ENCODE measurements at regions not wholly inside any gene's neighbourhood (a gene's known extent, or its start where the extent isn't known, plus 50 kb on each side); places are given as distances from the start of the nearest gene placed in this dataset.

DNA sequence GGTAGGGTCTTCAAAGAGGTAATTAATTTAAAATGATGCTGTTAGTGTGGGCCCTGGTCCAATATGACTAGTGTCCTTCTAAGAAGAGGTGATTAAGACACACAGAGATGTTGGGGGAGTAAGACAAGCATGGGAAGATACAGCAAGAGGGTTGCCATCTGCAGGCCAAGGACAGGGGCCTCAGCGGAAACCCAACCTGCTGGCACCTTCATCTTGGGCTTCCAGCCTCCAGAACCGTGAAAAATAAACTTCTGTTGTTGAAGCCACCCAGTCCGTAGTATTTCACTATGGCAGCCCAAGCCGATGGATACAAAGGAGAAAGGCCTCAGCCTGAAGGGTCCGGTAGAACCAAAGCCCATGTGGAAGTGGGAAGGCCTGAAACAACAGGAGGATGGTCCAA, 161.7 kb upstream of the UBE2E1 start:
- Histone ChIP-seq H3K4me1 (ENCODE audit: insufficient read depth, low read length) (no peaks in the 10 kb centered on the region), H3K9me3 (ENCODE audit: low read depth, low read length) (no peaks in the 10 kb centered on the region), H3K4me3 (ENCODE audit: low read length) (no peak overlapping the region), H3K27me3 (ENCODE audit: insufficient read depth, low read length) (no peaks in the 10 kb centered on the region)

DNA sequence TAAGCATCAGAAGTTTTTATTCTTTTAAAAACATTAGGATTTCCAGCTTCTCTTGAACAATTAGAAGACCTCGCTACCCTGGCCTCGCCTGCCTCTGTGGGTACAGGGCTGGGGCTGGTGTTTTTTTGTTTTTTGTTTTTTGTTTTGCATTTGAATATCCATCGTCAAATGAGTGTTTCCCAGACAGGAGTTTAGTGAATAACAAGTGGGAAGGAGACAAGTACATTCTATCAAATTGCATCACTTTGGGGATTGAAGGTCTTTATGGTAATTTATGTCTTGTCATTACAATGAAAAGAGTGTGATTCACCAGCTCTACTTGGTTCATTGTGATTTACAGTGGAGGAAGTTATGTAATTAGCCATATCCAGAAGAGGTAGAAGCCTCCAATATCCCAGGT, 161.1 kb upstream of the UBE2E1 start:
- H3K4me3 ChIP-seq (ENCODE audit: low read length) = no peak overlapping the region
- no peaks in the 10 kb centered on the region for H3K9me3 ChIP-seq (ENCODE audit: low read depth, low read length)
- no peaks in the 10 kb centered on the region for H3K27me3 ChIP-seq (ENCODE audit: insufficient read depth, low read length)
- H3K4me1 ChIP-seq (ENCODE audit: insufficient read depth, low read length) = no peaks in the 10 kb centered on the region

DNA sequence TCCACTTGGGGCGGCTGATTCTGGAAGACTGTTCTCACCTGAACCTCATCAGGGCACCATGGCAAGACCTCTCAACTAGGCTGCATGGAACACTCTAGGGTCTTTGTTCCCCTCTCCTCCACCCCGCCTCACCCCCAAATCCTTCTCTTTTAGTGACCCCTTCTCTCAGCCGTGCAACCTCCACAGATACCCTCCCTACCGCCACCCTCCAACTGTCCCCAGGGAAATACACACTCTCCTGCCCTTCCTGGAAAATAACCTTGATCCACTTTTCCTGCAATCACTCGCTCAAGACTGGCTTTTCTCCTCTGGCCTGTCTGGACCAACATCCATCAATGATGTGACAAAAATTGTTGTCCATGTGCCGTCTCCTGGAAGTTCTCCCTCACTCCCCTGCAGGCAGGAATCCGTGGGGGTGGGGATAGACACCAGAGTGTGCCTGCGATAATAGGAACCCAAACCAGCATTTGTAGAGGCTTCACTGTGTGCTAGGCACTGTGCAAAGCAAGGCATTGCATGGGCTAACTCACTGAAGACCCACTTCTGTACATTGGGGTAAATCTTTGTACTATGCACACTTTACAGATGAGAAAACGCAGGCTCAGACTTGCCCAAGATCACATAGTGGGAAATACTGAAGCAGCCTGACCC, 160.1 kb upstream of the UBE2E1 start:
- Histone ChIP-seq H3K27me3 (ENCODE audit: insufficient read depth, low read length) (no peaks in the 10 kb centered on the region), H3K9me3 (ENCODE audit: low read depth, low read length) (no peaks in the 10 kb centered on the region), H3K4me3 (ENCODE audit: low read length) (no peak overlapping the region), H3K4me1 (ENCODE audit: insufficient read depth, low read length) (peaks cover 5% of the 10 kb centered on the region)

DNA sequence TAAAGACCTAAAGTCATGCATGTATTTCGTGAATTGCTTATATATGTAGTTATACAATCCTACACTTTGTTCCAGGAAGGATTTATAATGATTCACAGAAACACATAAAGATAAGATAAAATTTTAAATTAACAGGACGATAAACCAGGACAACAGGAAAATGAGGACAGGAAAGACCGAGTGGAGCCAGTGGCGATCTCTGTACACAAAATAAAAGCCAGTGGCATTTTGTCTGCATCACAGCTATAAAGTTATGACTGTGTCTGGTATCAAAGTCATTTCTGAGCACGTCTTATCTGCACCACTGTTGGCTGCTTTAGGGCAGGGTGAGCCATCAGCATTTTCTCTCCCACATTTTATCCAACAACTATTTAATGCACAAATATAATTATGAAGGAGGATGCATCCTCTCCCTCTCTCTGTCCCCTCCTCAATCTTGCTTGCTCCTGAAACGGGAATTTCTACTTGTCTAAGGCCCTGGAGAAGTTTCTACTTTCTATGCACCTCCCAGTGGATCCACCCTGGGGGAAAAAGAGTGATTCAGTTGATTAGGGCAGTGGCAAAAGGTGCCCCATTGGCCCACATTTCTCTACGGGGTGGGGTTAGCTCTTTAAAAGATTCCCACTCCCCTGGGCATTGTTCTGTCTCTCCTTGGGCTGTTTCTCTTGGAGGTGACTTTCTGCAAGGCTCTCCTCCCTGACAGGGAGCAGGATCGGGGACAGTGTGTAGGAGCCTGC, 159.4 kb upstream of the UBE2E1 start:
- Histone ChIP-seq H3K4me1 (ENCODE audit: insufficient read depth, low read length) (peaks cover 10% of the 10 kb centered on the region), H3K9me3 (ENCODE audit: low read depth, low read length) (no peaks in the 10 kb centered on the region), H3K27me3 (ENCODE audit: insufficient read depth, low read length) (no peaks in the 10 kb centered on the region), H3K4me3 (ENCODE audit: low read length) (no peak overlapping the region)

DNA sequence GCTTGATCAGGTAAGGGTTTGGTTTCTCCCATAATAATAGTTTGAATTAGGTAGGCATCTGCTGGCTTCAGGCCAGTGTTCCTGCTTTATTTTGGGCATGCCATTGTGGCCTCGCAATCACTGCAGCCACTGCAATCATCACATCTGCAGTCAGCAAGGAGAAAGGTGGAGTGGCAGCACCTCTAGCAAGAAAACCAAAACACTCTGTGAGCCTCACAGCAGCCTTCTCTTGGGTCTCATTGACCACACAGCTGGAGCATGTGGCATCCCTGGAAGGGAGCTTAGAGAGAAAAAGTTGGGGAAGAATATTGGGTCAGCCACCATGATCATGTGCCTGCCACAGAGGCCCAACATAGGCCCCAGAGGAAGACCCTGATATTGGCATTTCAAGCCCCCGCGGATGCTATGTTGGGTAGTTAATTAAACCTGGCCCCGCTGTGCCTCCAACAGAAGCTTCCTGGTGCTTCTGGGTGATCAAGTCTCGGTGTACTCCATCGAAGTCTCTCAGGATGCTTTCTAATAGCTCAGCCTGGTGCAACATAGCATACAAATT, 158.0 kb upstream of the UBE2E1 start:
- Histone ChIP-seq H3K4me1 (ENCODE audit: insufficient read depth, low read length) (peaks cover 10% of the 10 kb centered on the region), H3K4me3 (ENCODE audit: low read length) (no peak overlapping the region), H3K9me3 (ENCODE audit: low read depth, low read length) (no peaks in the 10 kb centered on the region), H3K27me3 (ENCODE audit: insufficient read depth, low read length) (no peaks in the 10 kb centered on the region)

DNA sequence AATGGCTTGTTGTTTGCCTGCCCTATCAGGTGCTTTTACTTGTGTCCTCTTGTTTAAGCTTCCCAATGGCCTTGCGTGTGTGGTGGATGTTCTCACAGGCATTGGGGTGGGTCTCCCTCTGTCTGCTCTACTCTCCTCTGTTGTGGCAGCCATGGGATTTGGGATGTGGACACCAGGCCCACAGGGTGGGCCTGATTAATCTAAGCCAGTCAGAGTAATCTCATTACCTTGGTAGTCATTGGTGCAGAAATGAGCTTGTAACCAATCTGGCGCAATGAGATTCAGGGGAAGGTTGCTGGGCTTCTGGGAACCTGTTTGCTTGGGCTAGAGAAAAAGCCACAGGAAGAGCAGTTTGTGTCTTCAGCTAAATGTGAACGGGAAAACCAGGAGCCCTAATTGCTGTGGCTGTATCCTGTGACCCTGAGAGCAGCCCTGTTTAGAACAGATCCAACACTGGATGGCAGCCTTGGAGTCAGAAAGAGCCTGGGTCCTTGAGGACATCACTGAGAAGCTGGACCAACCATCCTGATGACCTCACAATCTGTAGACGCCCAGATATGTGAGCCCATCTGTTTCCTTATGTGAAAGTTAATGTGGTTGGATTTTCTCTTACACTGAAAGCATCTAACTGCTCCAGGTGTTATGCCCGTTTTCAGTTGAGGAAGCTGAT, 157.3 kb upstream of the UBE2E1 start:
- Histone ChIP-seq H3K4me1 (ENCODE audit: insufficient read depth, low read length) (peaks cover 10% of the 10 kb centered on the region), H3K27me3 (ENCODE audit: insufficient read depth, low read length) (no peaks in the 10 kb centered on the region), H3K4me3 (ENCODE audit: low read length) (no peak overlapping the region), H3K9me3 (ENCODE audit: low read depth, low read length) (no peaks in the 10 kb centered on the region)

DNA sequence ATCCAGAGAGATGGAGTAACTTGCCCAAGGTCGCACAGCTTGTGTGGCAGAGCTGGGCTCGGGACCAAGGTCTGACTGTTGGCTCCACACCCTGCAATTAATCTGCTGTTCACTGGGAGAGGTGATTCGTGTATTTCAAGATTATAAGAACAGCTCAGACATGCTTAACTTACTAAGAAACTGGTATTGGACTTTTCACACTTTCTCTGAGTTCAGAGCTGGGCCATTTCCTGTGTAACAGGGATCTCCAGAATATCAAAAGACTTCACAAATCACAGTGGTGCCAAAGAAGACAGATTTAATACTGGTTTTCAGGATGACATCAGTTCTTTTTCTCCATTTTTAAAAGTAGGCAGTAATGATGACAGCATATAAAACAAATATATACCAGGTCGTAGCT, 156.8 kb upstream of the UBE2E1 start:
- Histone ChIP-seq H3K27me3 (ENCODE audit: insufficient read depth, low read length) (no peaks in the 10 kb centered on the region), H3K4me1 (ENCODE audit: insufficient read depth, low read length) (peaks cover 10% of the 10 kb centered on the region), H3K9me3 (ENCODE audit: low read depth, low read length) (no peaks in the 10 kb centered on the region), H3K4me3 (ENCODE audit: low read length) (no peak overlapping the region)

DNA sequence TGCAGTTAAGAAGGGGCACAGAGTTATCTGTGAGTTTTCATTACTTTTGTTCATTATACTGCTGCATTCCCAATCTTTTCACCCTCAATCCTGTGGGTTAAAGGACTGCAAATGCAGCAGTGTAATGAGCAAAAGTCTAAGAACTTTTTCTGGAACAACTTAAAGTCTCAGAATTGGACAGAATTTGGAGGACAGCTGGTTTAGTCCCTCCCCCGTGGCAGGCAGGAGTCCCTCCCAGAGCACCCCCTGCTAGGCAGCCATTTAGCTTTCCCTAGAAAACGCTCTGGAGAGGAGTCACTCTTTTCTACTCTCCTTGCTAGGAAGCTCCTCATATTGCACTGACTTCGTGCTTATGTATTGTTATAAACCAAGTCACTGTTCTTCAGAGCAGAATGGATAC, 156.3 kb upstream of the UBE2E1 start:
- H3K4me1 ChIP-seq (ENCODE audit: insufficient read depth, low read length) = peaks cover 10% of the 10 kb centered on the region

DNA sequence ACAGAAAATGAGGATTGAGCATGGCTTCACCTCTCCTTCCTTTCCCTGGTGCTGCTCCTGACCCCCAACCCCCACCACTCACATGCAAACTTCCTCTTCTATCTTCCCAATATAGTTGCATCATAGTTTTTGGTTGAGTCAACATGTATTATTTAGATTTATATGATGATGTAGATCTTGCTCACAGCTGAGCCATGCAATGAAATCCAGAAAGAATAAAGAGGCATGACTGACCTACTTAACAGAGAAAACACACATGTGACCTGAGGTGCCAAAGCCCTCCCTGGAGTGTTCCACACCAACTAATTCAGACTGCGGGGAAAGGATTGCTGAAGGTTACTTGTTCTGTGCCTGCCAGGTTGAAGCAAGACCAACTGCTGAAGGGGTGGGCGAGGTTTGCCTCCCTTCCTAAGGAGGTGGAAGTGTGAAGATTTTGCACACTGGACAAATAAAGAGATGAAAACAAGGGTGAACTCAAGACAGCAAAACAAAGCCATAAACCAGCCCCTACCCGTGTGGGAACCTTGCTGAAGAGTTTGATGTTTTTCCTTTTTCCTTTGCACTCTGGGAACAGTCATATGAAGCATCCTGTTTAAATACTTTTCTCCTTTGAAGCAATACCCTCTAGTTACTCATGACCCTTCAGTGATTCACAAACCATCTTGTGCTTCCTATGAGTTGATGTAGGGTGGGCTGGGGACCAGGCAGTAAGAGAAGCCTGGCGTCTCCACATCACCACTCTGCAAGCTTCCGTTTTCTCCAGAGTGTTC, 155.2 kb upstream of the UBE2E1 start:
- Histone ChIP-seq H3K27me3 (ENCODE audit: insufficient read depth, low read length) (no peaks in the 10 kb centered on the region), H3K9me3 (ENCODE audit: low read depth, low read length) (no peaks in the 10 kb centered on the region), H3K4me3 (ENCODE audit: low read length) (no peak overlapping the region), H3K4me1 (ENCODE audit: insufficient read depth, low read length) (peaks cover 10% of the 10 kb centered on the region)

More for the DNA sequence above, 156.3 kb upstream of the UBE2E1 start:
- Histone ChIP-seq H3K4me3 (ENCODE audit: low read length) (no peak overlapping the region), H3K9me3 (ENCODE audit: low read depth, low read length) (no peaks in the 10 kb centered on the region), H3K27me3 (ENCODE audit: insufficient read depth, low read length) (no peaks in the 10 kb centered on the region)

DNA sequence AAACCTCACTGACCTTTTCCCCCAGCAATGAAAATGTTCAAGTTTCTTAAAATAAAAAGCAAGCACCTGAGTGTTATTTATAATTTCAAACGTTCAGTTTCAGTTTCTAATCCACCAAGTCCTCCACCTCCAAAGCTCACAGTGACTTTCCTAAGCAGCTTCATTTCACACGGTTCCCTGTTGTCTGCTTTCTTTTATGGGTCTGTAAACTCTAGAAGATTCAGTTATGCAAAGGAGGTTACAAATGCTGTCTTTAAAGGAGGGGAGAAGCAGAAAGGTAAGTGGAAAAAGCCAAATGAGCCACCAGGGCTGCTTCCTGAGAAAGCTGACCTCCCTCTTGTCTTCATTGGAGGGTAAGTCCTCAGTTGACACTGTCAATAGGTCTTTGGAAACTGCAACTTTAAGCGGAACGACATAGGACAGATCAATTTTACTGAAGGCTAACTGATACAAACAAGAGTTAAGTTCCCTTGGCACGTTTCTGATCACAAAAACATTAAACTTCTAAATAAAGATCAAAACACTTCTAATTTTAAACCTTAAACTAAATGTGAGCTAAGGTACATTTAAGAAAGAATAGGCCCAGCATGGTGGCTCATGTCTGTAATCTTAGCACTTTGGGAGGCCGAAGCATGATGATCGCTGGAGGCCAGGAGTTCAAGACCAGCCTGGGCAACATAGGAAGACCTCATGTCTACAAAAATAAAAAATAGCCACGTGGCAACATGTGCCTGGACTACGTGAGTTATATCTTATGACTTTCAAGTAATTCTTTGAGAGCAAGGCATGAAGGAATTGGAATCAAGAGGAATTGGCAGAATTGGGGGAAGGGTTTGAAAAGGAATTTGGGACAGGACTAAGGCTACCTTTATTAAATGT, 151.9 kb upstream of the UBE2E1 start:
- H3K4me3 ChIP-seq (ENCODE audit: low read length) = no peak overlapping the region
- peaks cover 14% of the 10 kb centered on the region for H3K4me1 ChIP-seq (ENCODE audit: insufficient read depth, low read length)
- no peaks in the 10 kb centered on the region for H3K27me3 ChIP-seq (ENCODE audit: insufficient read depth, low read length)
- H3K9me3 ChIP-seq (ENCODE audit: low read depth, low read length) = no peaks in the 10 kb centered on the region

DNA sequence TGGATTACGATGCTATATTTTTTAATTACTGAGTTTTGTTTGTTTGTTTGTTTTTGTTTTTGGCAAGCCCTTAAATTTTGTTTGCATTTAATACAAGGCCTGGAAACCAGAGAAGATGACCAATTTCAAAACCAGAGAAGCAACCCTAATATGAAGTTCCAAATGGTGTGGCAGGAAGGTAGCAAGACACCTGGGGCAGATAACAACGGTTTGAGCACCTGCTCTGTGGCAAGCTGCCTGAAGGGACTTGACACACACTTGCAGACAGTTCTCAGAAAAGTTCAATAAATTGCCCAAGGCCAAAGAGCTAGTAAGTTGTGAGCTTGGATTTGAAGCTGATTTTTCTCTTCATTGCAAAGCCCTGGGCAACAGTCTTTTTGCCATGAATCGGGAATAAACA, 151.2 kb upstream of the UBE2E1 start:
- Histone ChIP-seq H3K4me3 (ENCODE audit: low read length) (no peak overlapping the region), H3K9me3 (ENCODE audit: low read depth, low read length) (no peaks in the 10 kb centered on the region), H3K27me3 (ENCODE audit: insufficient read depth, low read length) (no peaks in the 10 kb centered on the region), H3K4me1 (ENCODE audit: insufficient read depth, low read length) (peaks cover 20% of the 10 kb centered on the region)

DNA sequence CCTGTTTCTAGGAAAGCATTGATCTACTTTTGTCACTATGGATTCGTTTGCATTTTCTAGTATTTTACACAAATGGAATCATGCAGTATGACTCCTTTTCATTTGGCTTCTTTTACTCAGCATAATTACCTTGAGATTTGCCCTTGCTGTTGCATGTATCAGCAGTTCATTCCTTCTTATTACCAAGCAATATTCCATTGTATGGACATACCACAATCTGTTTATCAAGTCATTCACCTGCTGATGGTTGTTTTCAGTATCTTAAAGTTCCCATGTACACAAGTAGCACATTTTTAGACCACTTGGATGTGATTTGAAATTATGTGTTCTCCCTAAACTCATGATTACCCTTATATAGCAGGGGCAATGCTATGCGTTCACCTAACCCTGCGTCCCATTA, 150.0 kb upstream of the UBE2E1 start:
- Histone ChIP-seq H3K9me3 (ENCODE audit: low read depth, low read length) (no peaks in the 10 kb centered on the region), H3K4me1 (ENCODE audit: insufficient read depth, low read length) (peaks cover 20% of the 10 kb centered on the region), H3K4me3 (ENCODE audit: low read length) (no peak overlapping the region), H3K27me3 (ENCODE audit: insufficient read depth, low read length) (no peaks in the 10 kb centered on the region)

DNA sequence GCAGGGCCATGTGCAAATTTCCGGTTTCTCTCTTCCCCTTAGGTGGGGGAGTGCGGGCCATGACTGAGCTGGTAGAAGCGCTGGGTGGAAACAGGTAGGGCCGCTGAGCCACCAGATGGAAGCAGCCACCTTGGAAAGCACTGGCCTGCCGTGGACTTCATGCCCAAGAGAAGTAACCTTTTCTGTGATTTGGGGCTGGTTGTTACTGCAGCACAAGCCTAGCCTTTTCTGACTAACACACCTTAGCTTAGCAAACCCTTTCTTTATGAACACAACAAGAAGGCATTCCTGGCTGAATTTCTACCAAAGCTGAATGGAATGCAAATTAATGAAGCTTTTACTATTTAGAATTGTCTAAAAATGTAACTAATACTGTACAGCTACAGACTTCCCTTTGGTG, 149.6 kb upstream of the UBE2E1 start:
- H3K4me3 ChIP-seq (ENCODE audit: low read length) = no peak overlapping the region
- H3K4me1 ChIP-seq (ENCODE audit: insufficient read depth, low read length) = peaks cover 16% of the 10 kb centered on the region
- no peaks in the 10 kb centered on the region for H3K9me3 ChIP-seq (ENCODE audit: low read depth, low read length)
- no peaks in the 10 kb centered on the region for H3K27me3 ChIP-seq (ENCODE audit: insufficient read depth, low read length)

DNA sequence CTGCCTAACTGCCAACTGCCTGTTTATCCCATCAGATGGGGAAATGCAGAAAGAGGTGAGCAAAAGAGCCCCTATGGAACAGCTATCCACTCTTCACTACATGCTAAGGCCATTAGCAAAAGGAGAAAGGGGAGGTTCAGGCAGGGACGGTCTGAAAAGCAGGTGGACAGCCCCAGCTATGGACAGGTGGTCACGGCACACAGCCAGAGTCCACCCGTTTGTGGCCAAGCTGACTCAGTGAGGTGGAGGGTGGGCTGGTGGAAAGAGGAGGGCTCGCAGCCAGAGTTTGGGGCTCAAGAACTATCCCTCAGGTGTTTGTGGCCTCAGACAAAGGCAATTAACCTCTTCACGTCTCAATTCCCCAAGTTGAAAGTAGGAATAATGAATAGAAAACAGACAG, 148.9 kb upstream of the UBE2E1 start:
- no peaks in the 10 kb centered on the region for H3K27me3 ChIP-seq (ENCODE audit: insufficient read depth, low read length)
- H3K4me1 ChIP-seq (ENCODE audit: insufficient read depth, low read length) = peaks cover 21% of the 10 kb centered on the region
- H3K4me3 ChIP-seq (ENCODE audit: low read length) = no peak overlapping the region
- no peaks in the 10 kb centered on the region for H3K9me3 ChIP-seq (ENCODE audit: low read depth, low read length)
